Stomach (tissue), 8 donors: ENCODE measurements at regions not wholly inside any gene's neighbourhood (a gene's known extent, or its start where the extent isn't known, plus 50 kb on each side); places are given as distances from the start of the nearest gene placed in this dataset.

ENCODE experiments used
- DNase-seq, 2 donors: peaks; one replicate each; pipeline versions ENCODE4 v3.0.0 to v3.0.0-alpha.2; 2013 to 2019
- H3K27ac ChIP-seq, 5 donors: fragments of 200-600 bp in 4 of 5; sonication (generic) in 4 of 5; one replicate each; pipeline ENCODE4 v1.5.1; 2013 to 2019; ENCODE audit warnings: mild to moderate bottlenecking in 1 of 5, moderate library complexity in 1 of 5
- H3K27me3 ChIP-seq, 3 donors: fragments of 200-600 bp; sonication (generic); one replicate each; pipeline ENCODE4 v1.5.1; 2017 to 2019; ENCODE audit warnings: mixed run types in 1 of 3
- H3K36me3 ChIP-seq, 4 donors: fragments of 200-600 bp; sonication (generic); 1 replicate in 3 of 4; 2 replicates in 1 of 4; pipeline ENCODE4 v1.5.1; 2016 to 2019
- H3K4me1 ChIP-seq, 4 donors: fragments of 200-600 bp; sonication (generic); one replicate each; pipeline ENCODE4 v1.5.1; 2016 to 2019
- H3K4me3 ChIP-seq, 4 donors: fragments of 200-600 bp; sonication (generic) in 3 of 4; one replicate each; pipeline ENCODE4 v1.5.1; 2016 to 2019; ENCODE audit warnings: mild to moderate bottlenecking in 1 of 4
- H3K9me3 ChIP-seq, 4 donors: fragments of 200-600 bp; sonication (generic); one replicate each; pipeline ENCODE4 v1.5.1; 2016 to 2019
- CTCF ChIP-seq, 7 experiments: fragments of 450-650 bp in 4 of 7; fragments of 200-600 bp in 3 of 7; sonication (generic) in 3 of 7; IDR thresholded peaks; one replicate each; pipeline ENCODE4 v1.5.1; 2016 to 2019; ENCODE audit warnings: antibody characterized with exemption in 7 of 7, control low read depth in 2 of 7, mild to moderate bottlenecking in 1 of 7
- EP300 ChIP-seq: sonication (generic); formaldehyde crosslinking; IDR thresholded peaks from one replicate; pipeline ENCODE4 v1.6.1; 2017; ENCODE audit warnings: antibody characterized with exemption
- POLR2A ChIP-seq, 4 donors: fragments of 450-650 bp; IDR thresholded peaks; one replicate each; pipeline ENCODE4 v1.6.1; 2016; ENCODE audit warnings: antibody characterized with exemption in 4 of 4, control low read depth in 2 of 4, mild to moderate bottlenecking in 1 of 4, moderate library complexity in 1 of 4
- POLR2AphosphoS5 ChIP-seq, 3 donors: sonication (generic); formaldehyde crosslinking; IDR thresholded peaks; one replicate each; pipeline ENCODE4 v1.6.1; 2016; ENCODE audit warnings: antibody characterized with exemption in 3 of 3
- WGBS, 5 donors: extraction: QIAGEN DNeasy Blood & Tissue Kit in 3 of 5; methylation state at CpG; one replicate each; pipeline versions ENCODE4 v1.1.5 to v1.1.7; 2013 to 2018; 5-methylcytosine and 5-hydroxymethylcytosine counted together
- intact Hi-C: fragments of 100-400 bp; cut with DNase I; formaldehyde crosslinking; loops from one replicate; pipeline ENCODE4 v1.15.1; 2023; ENCODE audit warnings: low total_unique reads
- donor health status: healthy with polysubstance abuse.
- donor health status: Bipolar disorder and iron deficiency.
- donor health status: healthy.

GRCh38 chr4:151921811-151922210 is 161.0 kb upstream of the GATB start:
- TF ChIP-seq EP300 (no peak), POLR2AphosphoS5 (IDR thresholded peaks at IDR 0.05) (no peak), CTCF (IDR thresholded peaks at IDR 0.05) (no peak), POLR2A (IDR thresholded peaks at IDR 0.05) (no peak)
- WGBS, 5 donors, result 78 to 92% (median 89%) methylated on average over 4 of the region's 4 CpGs

GRCh38 chr4:151921386-151921785 is 160.6 kb upstream of the GATB start:
- intact Hi-C loops, result no loop called here
- Histone ChIP-seq H3K4me1 (no peaks in the 10 kb centered on the region), H3K4me3 (no peak overlapping the region), H3K27me3 (no peaks in the 10 kb centered on the region), H3K27ac (no peak overlapping the region), H3K9me3 (no peaks in the 10 kb centered on the region), H3K36me3 (no peaks in the 10 kb centered on the region)
- DNase-seq, result no peak
- TF ChIP-seq POLR2AphosphoS5 (IDR thresholded peaks at IDR 0.05), result no peak
- no peak for TF ChIP-seq POLR2A (IDR thresholded peaks at IDR 0.05)
- no peak for TF ChIP-seq EP300
- no peak for TF ChIP-seq CTCF (IDR thresholded peaks at IDR 0.05)

More at GRCh38 chr4:151921811-151922210, 161.0 kb upstream of the GATB start:
- intact Hi-C loops, result no loop called here
- no peaks in the 10 kb centered on the region for H3K36me3 ChIP-seq
- H3K27me3 ChIP-seq, result no peaks in the 10 kb centered on the region
- no peaks in the 10 kb centered on the region for H3K9me3 ChIP-seq
- H3K4me3 ChIP-seq, result no peak overlapping the region
- no peak for DNase-seq
- no peaks in the 10 kb centered on the region for H3K4me1 ChIP-seq
- no peak overlapping the region for H3K27ac ChIP-seq

GRCh38 chr4:151917145-151917734 is 156.4 kb upstream of the GATB start:
- 68 to 81% (median 74%) methylated on average over 2 of the region's 2 CpGs for WGBS, 5 donors
- Histone ChIP-seq H3K27ac (no peak overlapping the region), H3K4me3 (no peak overlapping the region), H3K36me3 (no peaks in the 10 kb centered on the region), H3K4me1 (no peaks in the 10 kb centered on the region), H3K27me3 (no peaks in the 10 kb centered on the region), H3K9me3 (no peaks in the 10 kb centered on the region)
- DNase-seq, result no peak
- intact Hi-C loops, result no loop called here
- TF ChIP-seq POLR2AphosphoS5 (IDR thresholded peaks at IDR 0.05) (no peak), POLR2A (IDR thresholded peaks at IDR 0.05) (no peak), EP300 (no peak), CTCF (IDR thresholded peaks at IDR 0.05) (no peak)

GRCh38 chr4:151912632-151913031 is 151.8 kb upstream of the GATB start:
- H3K4me3 ChIP-seq, result no peak overlapping the region
- TF ChIP-seq POLR2A (IDR thresholded peaks at IDR 0.05), result no peak
- TF ChIP-seq EP300, result no peak
- no peak for TF ChIP-seq POLR2AphosphoS5 (IDR thresholded peaks at IDR 0.05)
- no peak for TF ChIP-seq CTCF (IDR thresholded peaks at IDR 0.05)
- intact Hi-C loops, result no loop called here
- 55 to 62% (median 60%) methylated on average over 6 of the region's 6 CpGs for WGBS, 5 donors
- H3K9me3 ChIP-seq, result no peaks in the 10 kb centered on the region
- H3K27me3 ChIP-seq, result no peaks in the 10 kb centered on the region
- H3K4me1 ChIP-seq, result peaks cover 0 to 6% (median 0%) of the 10 kb centered on the region in 4 donors
- no peaks in the 10 kb centered on the region for H3K36me3 ChIP-seq
- H3K27ac ChIP-seq, result no peak overlapping the region
- no peak for DNase-seq
